Ascending aorta (tissue), 2 donors: ENCODE measurements at regions not wholly inside any gene's neighbourhood (a gene's known extent, or its start where the extent isn't known, plus 50 kb on each side); places are given as distances from the start of the nearest gene placed in this dataset.

ENCODE experiments used
- DNase-seq, 2 donors: peaks; one replicate each; pipeline ENCODE4 v3.0.0-alpha.2; 2019; ENCODE audit warnings: low spot score in 2 of 2
- H3K27ac ChIP-seq, 2 donors: fragments of 200-600 bp; sonication (generic); one replicate each; pipeline ENCODE4 v1.5.1; 2016 to 2017; ENCODE audit warnings: mild to moderate bottlenecking in 1 of 2
- H3K27me3 ChIP-seq: fragments of 200-600 bp; sonication (generic); one replicate; pipeline ENCODE4 v1.5.1; 2017
- H3K36me3 ChIP-seq, 2 donors: fragments of 200-600 bp; sonication (generic); one replicate each; pipeline ENCODE4 v1.5.1; 2016
- H3K4me1 ChIP-seq, 2 donors: fragments of 200-600 bp; sonication (generic); one replicate each; pipeline ENCODE4 v1.5.1; 2016 to 2017; ENCODE audit warnings: mild to moderate bottlenecking in 1 of 2
- H3K4me3 ChIP-seq, 2 donors: fragments of 200-600 bp; sonication (generic); one replicate each; pipeline ENCODE4 v1.5.1; 2016 to 2017; ENCODE audit warnings: mild to moderate bottlenecking in 1 of 2
- H3K9me3 ChIP-seq, 2 donors: fragments of 200-600 bp; sonication (generic); one replicate each; pipeline ENCODE4 v1.5.1; 2016
- intact Hi-C: fragments of 100-400 bp; cut with DNase I; formaldehyde crosslinking; loops from one replicate; pipeline ENCODE4 v1.15.1; 2023
- TF ChIP-seq, protein P1 (sequence below), 3 experiments: fragments of 200-600 bp in 2 of 3; fragments of 450-650 bp in 1 of 3; sonication (generic) in 2 of 3; IDR thresholded peaks; one replicate each; pipeline ENCODE4 v1.5.1; 2016 to 2019; ENCODE audit warnings: antibody characterized with exemption in 3 of 3, mild to moderate bottlenecking in 1 of 3, moderate library complexity in 1 of 3

DNA sequence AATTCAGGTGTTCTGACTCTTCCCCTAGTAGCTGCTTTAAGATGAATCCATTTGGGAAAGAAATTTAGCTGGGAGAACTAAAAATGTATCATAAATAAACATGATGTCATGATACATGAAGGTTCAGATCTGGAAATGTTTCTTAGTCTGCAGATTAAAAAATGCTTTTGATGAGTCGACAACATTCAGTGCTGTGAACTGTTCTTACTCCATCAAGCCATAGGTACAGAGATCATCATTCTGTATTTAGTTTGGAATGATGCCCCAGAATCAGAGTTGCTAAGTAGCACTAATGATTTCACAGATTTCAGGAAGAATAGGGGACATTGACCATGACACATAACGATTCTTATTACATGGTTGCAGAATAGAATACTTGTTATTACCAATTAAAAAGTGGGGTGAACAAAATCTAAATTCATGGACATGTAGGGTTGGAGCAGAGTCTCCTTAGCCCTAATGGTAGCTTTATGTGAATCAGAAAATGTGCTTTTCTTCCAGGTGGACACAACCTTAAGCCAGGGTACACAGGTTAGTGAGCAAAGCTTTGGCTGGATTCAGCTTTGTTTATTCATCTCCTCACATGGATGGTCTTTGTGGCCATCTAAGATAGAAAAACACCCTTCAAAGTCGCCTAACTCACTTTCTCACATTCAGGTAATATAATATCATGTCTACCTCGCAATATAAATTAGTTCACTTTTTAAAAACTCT, 205.4 kb upstream of the SEL1L start:
- TF ChIP-seq, protein P1, sequence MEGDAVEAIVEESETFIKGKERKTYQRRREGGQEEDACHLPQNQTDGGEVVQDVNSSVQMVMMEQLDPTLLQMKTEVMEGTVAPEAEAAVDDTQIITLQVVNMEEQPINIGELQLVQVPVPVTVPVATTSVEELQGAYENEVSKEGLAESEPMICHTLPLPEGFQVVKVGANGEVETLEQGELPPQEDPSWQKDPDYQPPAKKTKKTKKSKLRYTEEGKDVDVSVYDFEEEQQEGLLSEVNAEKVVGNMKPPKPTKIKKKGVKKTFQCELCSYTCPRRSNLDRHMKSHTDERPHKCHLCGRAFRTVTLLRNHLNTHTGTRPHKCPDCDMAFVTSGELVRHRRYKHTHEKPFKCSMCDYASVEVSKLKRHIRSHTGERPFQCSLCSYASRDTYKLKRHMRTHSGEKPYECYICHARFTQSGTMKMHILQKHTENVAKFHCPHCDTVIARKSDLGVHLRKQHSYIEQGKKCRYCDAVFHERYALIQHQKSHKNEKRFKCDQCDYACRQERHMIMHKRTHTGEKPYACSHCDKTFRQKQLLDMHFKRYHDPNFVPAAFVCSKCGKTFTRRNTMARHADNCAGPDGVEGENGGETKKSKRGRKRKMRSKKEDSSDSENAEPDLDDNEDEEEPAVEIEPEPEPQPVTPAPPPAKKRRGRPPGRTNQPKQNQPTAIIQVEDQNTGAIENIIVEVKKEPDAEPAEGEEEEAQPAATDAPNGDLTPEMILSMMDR (IDR thresholded peaks at IDR 0.05), result no peak
- H3K4me1 ChIP-seq, result no peaks in the 10 kb centered on the region
- H3K36me3 ChIP-seq, result no peaks in the 10 kb centered on the region
- intact Hi-C loops, result no loop called here
- DNase-seq, result no peak
- H3K9me3 ChIP-seq, result no peaks in the 10 kb centered on the region
- no peak overlapping the region for H3K27ac ChIP-seq
- no peak overlapping the region for H3K4me3 ChIP-seq
- no peaks in the 10 kb centered on the region for H3K27me3 ChIP-seq

DNA sequence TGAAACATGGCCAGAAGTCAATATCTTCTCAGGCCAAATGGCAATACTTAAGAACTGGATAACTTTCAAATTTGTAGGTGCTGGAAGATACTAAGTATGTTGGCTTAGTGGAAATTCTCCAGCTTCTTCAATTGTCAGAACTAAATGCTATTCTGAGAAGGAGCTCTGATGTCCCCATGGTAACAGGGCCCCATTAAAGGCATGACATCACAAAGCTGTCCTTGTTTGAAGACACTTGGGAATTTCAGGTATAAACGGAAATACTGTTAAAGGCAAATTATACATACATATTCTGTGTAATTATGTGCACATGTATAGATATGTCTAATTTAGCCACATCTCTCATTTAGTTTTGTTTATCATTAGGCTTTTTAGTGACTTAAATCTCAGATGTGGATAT, 210.0 kb upstream of the SEL1L start:
- no peaks in the 10 kb centered on the region for H3K27me3 ChIP-seq
- no peak overlapping the region for H3K4me3 ChIP-seq
- no peaks in the 10 kb centered on the region for H3K4me1 ChIP-seq
- TF ChIP-seq, protein P1 (IDR thresholded peaks at IDR 0.05), result no peak
- no peaks in the 10 kb centered on the region for H3K36me3 ChIP-seq
- no peaks in the 10 kb centered on the region for H3K9me3 ChIP-seq
- DNase-seq, result no peak
- intact Hi-C loops, result no loop called here
- no peak overlapping the region for H3K27ac ChIP-seq

DNA sequence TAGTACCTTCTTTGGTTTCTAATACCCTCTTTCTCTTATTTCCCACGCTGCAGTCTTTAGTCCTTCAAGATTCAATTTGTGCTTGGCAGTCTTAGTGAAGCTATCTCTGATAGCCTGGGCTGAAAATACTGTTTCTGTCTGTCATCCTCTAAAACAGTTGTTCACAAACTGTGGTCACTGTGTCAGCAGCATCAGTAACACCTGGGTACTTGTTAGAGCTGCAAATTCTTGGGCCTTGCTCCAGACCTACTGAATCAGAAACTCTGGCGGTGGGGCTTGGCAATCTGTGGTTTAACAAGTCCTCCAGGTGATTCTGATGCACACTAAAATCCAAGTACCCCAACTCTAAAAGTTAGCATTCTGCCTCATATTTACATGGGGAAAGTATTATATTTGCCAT, 217.5 kb upstream of the SEL1L start:
- no peak overlapping the region for H3K27ac ChIP-seq
- TF ChIP-seq, protein P1 (IDR thresholded peaks at IDR 0.05), result no peak
- H3K9me3 ChIP-seq, result no peaks in the 10 kb centered on the region
- H3K36me3 ChIP-seq, result no peaks in the 10 kb centered on the region
- no peak for DNase-seq
- H3K4me3 ChIP-seq, result no peak overlapping the region
- intact Hi-C loops, result no loop called here
- H3K27me3 ChIP-seq, result no peaks in the 10 kb centered on the region
- H3K4me1 ChIP-seq, result no peaks in the 10 kb centered on the region

DNA sequence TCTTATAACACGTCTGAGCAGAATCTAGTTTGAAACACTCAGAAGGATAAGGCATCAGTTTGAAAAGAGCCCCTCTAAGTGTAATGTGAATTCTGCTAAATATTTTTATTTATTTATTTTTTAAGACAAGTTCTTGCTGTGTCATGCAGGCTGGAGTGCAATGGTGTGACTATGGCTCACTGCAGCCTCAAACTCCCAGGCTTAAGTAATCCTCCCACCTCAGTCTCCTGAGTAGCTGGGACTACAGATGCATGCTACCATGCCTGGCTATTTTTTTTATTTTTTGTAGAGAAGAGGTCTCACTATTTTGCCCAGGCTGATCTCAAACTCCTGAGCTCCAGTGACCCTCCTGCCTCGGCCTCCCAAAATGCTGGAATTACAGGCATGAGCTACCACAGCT, 225.9 kb upstream of the SEL1L start:
- TF ChIP-seq, protein P1 (IDR thresholded peaks at IDR 0.05), result no peak
- DNase-seq, result no peak
- H3K9me3 ChIP-seq, result no peaks in the 10 kb centered on the region
- H3K27ac ChIP-seq, result no peak overlapping the region
- no peaks in the 10 kb centered on the region for H3K36me3 ChIP-seq
- H3K27me3 ChIP-seq, result no peaks in the 10 kb centered on the region
- no peaks in the 10 kb centered on the region for H3K4me1 ChIP-seq
- no peak overlapping the region for H3K4me3 ChIP-seq
- intact Hi-C loops, result no loop called here

DNA sequence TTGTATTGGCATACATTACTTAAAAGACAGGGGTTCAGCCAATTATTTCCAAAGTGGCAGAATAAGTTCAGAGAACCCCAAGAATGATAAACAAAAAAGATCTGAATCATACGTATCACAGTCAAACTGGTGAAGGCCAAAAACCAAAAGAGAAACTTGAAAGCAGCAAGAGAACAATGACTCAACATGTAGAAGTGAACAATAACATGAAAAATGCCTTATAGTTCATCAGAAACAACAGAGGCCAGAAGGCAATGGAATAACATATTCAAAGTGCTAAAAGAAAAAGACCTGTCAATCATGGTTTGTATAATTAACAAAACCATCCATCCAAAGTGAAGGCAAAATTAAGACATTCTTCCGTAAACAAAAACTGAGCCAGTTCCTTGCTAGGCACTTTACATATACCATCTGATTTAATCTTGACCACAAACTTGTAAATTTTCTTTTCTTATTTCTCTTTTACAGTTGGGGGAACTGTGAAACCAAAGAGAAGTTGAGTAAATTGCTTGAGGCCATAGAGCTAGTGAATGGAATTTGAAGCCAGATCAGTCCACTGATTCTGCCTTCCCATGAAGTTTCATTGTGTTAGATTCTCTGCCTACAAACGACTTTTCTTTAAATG, 232.1 kb upstream of the SEL1L start:
- TF ChIP-seq, protein P1 (IDR thresholded peaks at IDR 0.05), result no peak
- H3K4me1 ChIP-seq, result no peaks in the 10 kb centered on the region
- no peaks in the 10 kb centered on the region for H3K36me3 ChIP-seq
- H3K27me3 ChIP-seq, result no peaks in the 10 kb centered on the region
- H3K4me3 ChIP-seq, result no peak overlapping the region
- intact Hi-C loops, result no loop called here
- H3K27ac ChIP-seq, result no peak overlapping the region
- no peak for DNase-seq
- no peaks in the 10 kb centered on the region for H3K9me3 ChIP-seq
